Gastrocnemius medialis (tissue), 4 donors: ENCODE measurements at regions not wholly inside any gene's neighbourhood (a gene's known extent, or its start where the extent isn't known, plus 50 kb on each side); places are given as distances from the start of the nearest gene placed in this dataset.
A peak's percentile ranks its signal among the peaks of the same experiment; 100 is the strongest.

Experiments
- ATAC-seq, 2 donors: fragments of 150-250 bp; one replicate each; pipeline ENCODE4 v1.9.1; 2016
- DNase-seq, 2 donors: peaks; one replicate each; pipeline ENCODE4 v3.0.0-alpha.2; 2019
- H3K27ac ChIP-seq, 4 donors: fragments of 200-600 bp; sonication (generic); 1 replicate in 1 of 4; 2 replicates in 3 of 4; pipeline ENCODE4 v1.5.1; 2016 to 2018; ENCODE audit warnings: mild to moderate bottlenecking in 2 of 4, moderate library complexity in 1 of 4
- H3K27me3 ChIP-seq, 3 donors: fragments of 200-600 bp; sonication (generic) in 2 of 3; 1 replicate in 1 of 3; 2 replicates in 2 of 3; pipeline versions ENCODE4 v1.5.1 to v1.6.0; 2016 to 2019; ENCODE audit warnings: mild to moderate bottlenecking in 1 of 3, moderate library complexity in 1 of 3
- H3K36me3 ChIP-seq, 2 donors: fragments of 200-600 bp; sonication (generic) in 1 of 2; one replicate each; pipeline ENCODE4 v1.5.1; 2017 to 2018
- H3K4me1 ChIP-seq, 2 donors: fragments of 200-600 bp; sonication (generic) in 1 of 2; one replicate each; pipeline ENCODE4 v1.5.1; 2016 to 2017; ENCODE audit warnings: mild to moderate bottlenecking in 2 of 2
- H3K4me3 ChIP-seq, 4 donors: fragments of 200-600 bp; sonication (generic) in 3 of 4; 1 replicate in 1 of 4; 2 replicates in 3 of 4; pipeline ENCODE4 v1.5.1; 2016 to 2019; ENCODE audit warnings: mild to moderate bottlenecking in 2 of 4
- H3K9me3 ChIP-seq, 3 donors: fragments of 200-600 bp; sonication (generic) in 2 of 3; 1 replicate in 1 of 3; 2 replicates in 2 of 3; pipeline ENCODE4 v1.5.1; 2016 to 2019
- POLR2A ChIP-seq, 2 donors: fragments of 450-650 bp; IDR thresholded peaks; one replicate each; pipeline ENCODE4 v1.6.1; 2017; ENCODE audit warnings: antibody characterized with exemption in 2 of 2, mild to moderate bottlenecking in 2 of 2, moderate library complexity in 2 of 2
- in situ Hi-C, 4 donors: fragments of 200-750 bp; cut with MboI; loops; one replicate each; pipeline versions ENCODE4 v1.15.0 to v1.8.0; 2017; ENCODE audit warnings: low sequenced_read_pairs in 4 of 4
- intact Hi-C: fragments of 100-400 bp; cut with DNase I; formaldehyde crosslinking; loops from one replicate; pipeline ENCODE4 v1.15.1; 2023; ENCODE audit warnings: low total_unique reads
- TF ChIP-seq, protein P1 (sequence below), 5 experiments: fragments of 450-650 bp in 3 of 5; fragments of 200-600 bp in 2 of 5; sonication (generic) in 2 of 5; IDR thresholded peaks in 4 of 5; conservative IDR thresholded peaks in 1 of 5; 1 replicate in 4 of 5; 2 replicates in 1 of 5; pipeline ENCODE4 v1.5.1; 2016 to 2019; ENCODE audit warnings: antibody characterized with exemption in 5 of 5, mild to moderate bottlenecking in 3 of 5, moderate library complexity in 3 of 5

GRCh38 chr6:111992851-111993250 lies 61.1 kb upstream of the CCN6 start:
- in situ Hi-C loops (no loop called here), intact Hi-C loops (no loop called here)
- H3K36me3 ChIP-seq = no peaks in the 10 kb centered on the region
- TF ChIP-seq, protein P1, sequence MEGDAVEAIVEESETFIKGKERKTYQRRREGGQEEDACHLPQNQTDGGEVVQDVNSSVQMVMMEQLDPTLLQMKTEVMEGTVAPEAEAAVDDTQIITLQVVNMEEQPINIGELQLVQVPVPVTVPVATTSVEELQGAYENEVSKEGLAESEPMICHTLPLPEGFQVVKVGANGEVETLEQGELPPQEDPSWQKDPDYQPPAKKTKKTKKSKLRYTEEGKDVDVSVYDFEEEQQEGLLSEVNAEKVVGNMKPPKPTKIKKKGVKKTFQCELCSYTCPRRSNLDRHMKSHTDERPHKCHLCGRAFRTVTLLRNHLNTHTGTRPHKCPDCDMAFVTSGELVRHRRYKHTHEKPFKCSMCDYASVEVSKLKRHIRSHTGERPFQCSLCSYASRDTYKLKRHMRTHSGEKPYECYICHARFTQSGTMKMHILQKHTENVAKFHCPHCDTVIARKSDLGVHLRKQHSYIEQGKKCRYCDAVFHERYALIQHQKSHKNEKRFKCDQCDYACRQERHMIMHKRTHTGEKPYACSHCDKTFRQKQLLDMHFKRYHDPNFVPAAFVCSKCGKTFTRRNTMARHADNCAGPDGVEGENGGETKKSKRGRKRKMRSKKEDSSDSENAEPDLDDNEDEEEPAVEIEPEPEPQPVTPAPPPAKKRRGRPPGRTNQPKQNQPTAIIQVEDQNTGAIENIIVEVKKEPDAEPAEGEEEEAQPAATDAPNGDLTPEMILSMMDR (IDR thresholded peaks at IDR 0.05 in 4 of 5, conservative IDR thresholded peaks at IDR 0.05 in 1 of 5) = no peak
- TF ChIP-seq POLR2A (IDR thresholded peaks at IDR 0.05) = no peak
- H3K9me3 ChIP-seq = no peaks in the 10 kb centered on the region
- peaks cover 0 to 8% of the 10 kb centered on the region in 2 donors for H3K4me1 ChIP-seq
- ATAC-seq (no peak), DNase-seq (no peak)
- no peaks in the 10 kb centered on the region for H3K27me3 ChIP-seq
- H3K4me3 ChIP-seq = no peak overlapping the region
- H3K27ac ChIP-seq = no peak overlapping the region

DNA sequence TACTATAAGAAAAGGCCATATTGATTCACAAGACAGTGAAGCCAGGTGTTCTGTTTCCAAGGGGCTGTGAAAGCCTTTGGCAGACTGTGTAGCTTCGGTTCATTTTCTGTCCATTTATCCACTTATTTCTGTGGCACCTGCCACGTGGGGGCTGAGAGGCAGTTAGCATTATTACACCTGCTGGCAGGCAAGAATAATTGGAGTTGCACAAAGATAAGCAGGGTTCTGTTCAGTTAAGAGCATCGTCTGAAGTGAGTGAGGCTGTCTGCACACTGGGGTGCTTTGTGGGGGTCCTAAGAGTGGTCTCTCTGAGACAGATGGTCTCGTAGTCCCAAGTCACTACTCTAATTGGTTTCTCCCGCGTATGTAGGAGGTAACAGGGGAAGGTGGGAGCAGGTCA lies 60.6 kb upstream of the CCN6 start:
- in situ Hi-C loops = no loop called here
- H3K4me1 ChIP-seq = peaks cover 0 to 8% of the 10 kb centered on the region in 2 donors
- no peaks in the 10 kb centered on the region for H3K27me3 ChIP-seq
- H3K36me3 ChIP-seq = no peaks in the 10 kb centered on the region
- TF ChIP-seq, protein P1 (IDR thresholded peaks at IDR 0.05 in 4 of 5, conservative IDR thresholded peaks at IDR 0.05 in 1 of 5) = no peak
- TF ChIP-seq POLR2A (IDR thresholded peaks at IDR 0.05) = no peak
- H3K9me3 ChIP-seq = no peaks in the 10 kb centered on the region
- no peak overlapping the region for H3K4me3 ChIP-seq
- ATAC-seq (no peak), DNase-seq (no peak)
- intact Hi-C loops = no loop called here
- no peak overlapping the region for H3K27ac ChIP-seq

GRCh38 chr6:111994791-111995190 lies 59.1 kb upstream of the CCN6 start:
- H3K4me3 ChIP-seq = no peak overlapping the region
- ATAC-seq (no peak), DNase-seq (no peak)
- TF ChIP-seq, protein P1 (IDR thresholded peaks at IDR 0.05 in 4 of 5, conservative IDR thresholded peaks at IDR 0.05 in 1 of 5) = no peak
- TF ChIP-seq POLR2A (IDR thresholded peaks at IDR 0.05) = no peak
- H3K4me1 ChIP-seq = peaks cover 0 to 8% of the 10 kb centered on the region in 2 donors
- in situ Hi-C loops (loop anchor here (5.0 kb wide), 2 partner anchors 282 to 287 kb away; no protein-coding TSS in a partner anchor), intact Hi-C loops (loop anchor here (5.0 kb wide), 1 partner anchor 122 kb away; the partner anchor contains the start of gene FYN)
- H3K9me3 ChIP-seq = no peaks in the 10 kb centered on the region
- H3K27me3 ChIP-seq = no peaks in the 10 kb centered on the region
- H3K36me3 ChIP-seq = no peaks in the 10 kb centered on the region
- H3K27ac ChIP-seq = no peak overlapping the region

DNA sequence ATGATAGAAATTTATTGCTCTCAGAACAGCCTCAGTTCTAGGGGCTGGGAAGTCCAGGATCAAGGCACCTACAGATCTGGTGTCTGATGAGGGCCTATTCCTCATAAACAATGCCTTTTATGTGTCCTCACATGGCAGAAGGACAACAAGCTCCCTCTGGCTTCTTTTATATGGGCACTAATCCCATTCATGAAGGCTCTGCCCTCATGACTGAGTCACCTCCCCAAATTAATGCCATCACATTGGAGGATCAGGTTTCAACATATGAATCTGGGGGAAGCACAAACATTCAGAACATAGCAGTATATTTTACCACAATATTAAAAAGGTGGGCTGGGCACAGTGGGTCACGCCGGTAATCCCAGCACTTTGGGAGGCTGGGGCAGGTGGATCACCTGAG lies 58.5 kb upstream of the CCN6 start:
- no peak overlapping the region for H3K27ac ChIP-seq
- intact Hi-C loops = loop anchor here (5.0 kb wide), 1 partner anchor 123 kb away; the partner anchor contains the start of gene FYN
- DNase-seq (no peak), ATAC-seq (peak in 1 of 2 donors; percentile 48)
- no peak for TF ChIP-seq POLR2A (IDR thresholded peaks at IDR 0.05)
- TF ChIP-seq, protein P1 (IDR thresholded peaks at IDR 0.05 in 4 of 5, conservative IDR thresholded peaks at IDR 0.05 in 1 of 5) = no peak
- H3K4me1 ChIP-seq = peaks cover 0 to 8% of the 10 kb centered on the region in 2 donors
- H3K27me3 ChIP-seq = no peaks in the 10 kb centered on the region
- in situ Hi-C loops = loop anchor here (5.0 kb wide), 2 partner anchors 283 to 288 kb away; no protein-coding TSS in a partner anchor
- H3K36me3 ChIP-seq = no peaks in the 10 kb centered on the region
- H3K4me3 ChIP-seq = no peak overlapping the region
- no peaks in the 10 kb centered on the region for H3K9me3 ChIP-seq
